Fibroblast of lung (primary cell): ENCODE measurements at regions not wholly inside any gene's neighbourhood (a gene's known extent, or its start where the extent isn't known, plus 50 kb on each side); places are given as distances from the start of the nearest gene placed in this dataset.

Experiments used
- EZH2 ChIP-seq: IDR thresholded peaks from 2 replicates; pipeline ENCODE4 v1.5.1; 2012; ENCODE audit warnings: low read length, control low read depth, mild to moderate bottlenecking; ENCODE audit errors: missing control alignments
- TF ChIP-seq, protein P1 (sequence below), 2 donors: IDR thresholded peaks in 1 of 2; conservative IDR thresholded peaks in 1 of 2; 1 replicate in 1 of 2; 2 replicates in 1 of 2; pipeline ENCODE4 v1.5.1; 2011 to 2012; ENCODE audit warnings: low read length in 2 of 2, control low read depth in 1 of 2, inconsistent platforms in 1 of 2, low read depth in 1 of 2, mild to moderate bottlenecking in 1 of 2

DNA sequence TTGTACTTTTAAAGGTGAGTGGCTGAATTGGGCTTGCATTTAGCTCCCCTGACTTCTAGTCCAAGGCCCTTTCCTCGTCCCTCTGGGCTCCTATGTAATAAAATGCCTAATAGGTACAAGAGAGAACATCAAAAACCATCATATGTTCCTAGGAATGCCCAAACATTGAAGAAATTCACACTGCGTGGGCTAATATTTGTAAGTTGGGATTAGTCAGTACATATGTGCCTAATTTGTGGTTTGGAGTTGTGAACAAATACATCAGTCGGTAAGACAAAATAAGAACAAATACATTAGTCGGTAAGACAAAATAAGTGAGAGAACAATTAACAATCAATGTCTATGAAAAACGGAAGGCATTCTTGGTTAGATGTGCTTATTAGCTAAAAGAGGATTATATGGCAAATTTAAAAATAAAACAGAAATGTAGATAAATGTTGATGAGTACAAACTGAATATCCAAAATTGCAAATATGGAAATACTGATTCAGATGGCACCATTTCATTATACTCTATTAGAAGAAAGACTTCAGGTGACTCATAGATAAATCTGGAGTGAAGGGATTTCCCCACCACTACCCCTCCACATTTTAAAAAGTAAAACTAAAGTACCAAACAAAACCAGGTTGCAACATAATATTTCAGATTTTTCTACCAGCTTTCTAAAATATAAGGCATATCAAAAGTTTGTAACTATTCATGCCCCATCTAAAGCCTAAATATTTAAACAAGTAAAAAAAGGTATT lies 325.4 kb downstream of the ZEB2 start:
- TF ChIP-seq, protein P1, sequence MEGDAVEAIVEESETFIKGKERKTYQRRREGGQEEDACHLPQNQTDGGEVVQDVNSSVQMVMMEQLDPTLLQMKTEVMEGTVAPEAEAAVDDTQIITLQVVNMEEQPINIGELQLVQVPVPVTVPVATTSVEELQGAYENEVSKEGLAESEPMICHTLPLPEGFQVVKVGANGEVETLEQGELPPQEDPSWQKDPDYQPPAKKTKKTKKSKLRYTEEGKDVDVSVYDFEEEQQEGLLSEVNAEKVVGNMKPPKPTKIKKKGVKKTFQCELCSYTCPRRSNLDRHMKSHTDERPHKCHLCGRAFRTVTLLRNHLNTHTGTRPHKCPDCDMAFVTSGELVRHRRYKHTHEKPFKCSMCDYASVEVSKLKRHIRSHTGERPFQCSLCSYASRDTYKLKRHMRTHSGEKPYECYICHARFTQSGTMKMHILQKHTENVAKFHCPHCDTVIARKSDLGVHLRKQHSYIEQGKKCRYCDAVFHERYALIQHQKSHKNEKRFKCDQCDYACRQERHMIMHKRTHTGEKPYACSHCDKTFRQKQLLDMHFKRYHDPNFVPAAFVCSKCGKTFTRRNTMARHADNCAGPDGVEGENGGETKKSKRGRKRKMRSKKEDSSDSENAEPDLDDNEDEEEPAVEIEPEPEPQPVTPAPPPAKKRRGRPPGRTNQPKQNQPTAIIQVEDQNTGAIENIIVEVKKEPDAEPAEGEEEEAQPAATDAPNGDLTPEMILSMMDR (conservative IDR thresholded peaks at IDR 0.05 in 1 of 2, IDR thresholded peaks at IDR 0.05 in 1 of 2; ENCODE audit: low read depth in 1 of 2, low read length in 2 of 2), result no peak
- no peak for TF ChIP-seq EZH2
